Neural progenitor cell (in vitro differentiated cells): ENCODE measurements at regions not wholly inside any gene's neighbourhood (a gene's known extent, or its start where the extent isn't known, plus 50 kb on each side); places are given as distances from the start of the nearest gene placed in this dataset.

Experiments
- DNase-seq: peaks from one replicate; pipeline ENCODE4 v3.0.0-alpha.2; 2016; ENCODE audit warnings: low spot score
- H2AFZ ChIP-seq: fragments of 200-600 bp; sonication (generic); replicated peaks from 2 replicates; pipeline ENCODE4 v1.6.1; 2016; ENCODE audit warnings: antibody characterized with exemption
- H3F3A ChIP-seq: fragments of 200-600 bp; sonication (generic); 2 replicates; pipeline ENCODE4 v1.6.1; 2016; ENCODE audit warnings: antibody characterized with exemption, low read depth
- H3K27ac ChIP-seq: fragments of 200-600 bp; sonication (generic); 2 replicates; pipeline ENCODE4 v1.5.1; 2016; ENCODE audit warnings: mild to moderate bottlenecking
- H3K27me3 ChIP-seq: fragments of 200-600 bp; sonication (generic); 2 replicates; pipeline ENCODE4 v1.6.1; 2016; ENCODE audit warnings: mild to moderate bottlenecking, moderate library complexity
- H3K36me3 ChIP-seq: fragments of 200-600 bp; sonication (generic); 2 replicates; pipeline ENCODE4 v1.5.1; 2016
- H3K4me1 ChIP-seq: fragments of 200-600 bp; sonication (generic); 2 replicates; pipeline ENCODE4 v1.6.1; 2016; ENCODE audit warnings: mixed run types
- H3K4me2 ChIP-seq: fragments of 200-600 bp; sonication (generic); 2 replicates; pipeline ENCODE4 v1.6.1; 2016
- H3K4me3 ChIP-seq: fragments of 200-600 bp; sonication (generic); 2 replicates; pipeline ENCODE4 v1.5.1; 2016
- H3K79me2 ChIP-seq: fragments of 200-600 bp; sonication (generic); 2 replicates; pipeline ENCODE4 v1.6.1; 2016; ENCODE audit warnings: low read depth
- H3K9ac ChIP-seq: fragments of 200-600 bp; sonication (generic); 2 replicates; pipeline ENCODE4 v1.6.1; 2016
- H3K9me3 ChIP-seq: fragments of 200-600 bp; sonication (generic); 2 replicates; pipeline ENCODE4 v1.5.1; 2016; ENCODE audit warnings: low read depth
- H4K20me1 ChIP-seq: fragments of 200-600 bp; sonication (generic); 2 replicates; pipeline ENCODE4 v1.6.1; 2016; ENCODE audit warnings: low read depth
- H3K27ac Mint-ChIP-seq: 3 replicates; pipeline ENCODE4 v1.8.0; 2021; ENCODE audit warnings: mixed read lengths
- H3K27me3 Mint-ChIP-seq: 2 replicates; pipeline ENCODE4 v1.8.0; 2022; ENCODE audit warnings: low read depth, mild to moderate bottlenecking, inconsistent platforms, moderate library complexity, mixed read lengths; ENCODE audit not compliant: insufficient read depth
- H3K36me3 Mint-ChIP-seq: 3 replicates; pipeline ENCODE4 v1.8.0; 2021; ENCODE audit warnings: mixed read lengths
- H3K4me1 Mint-ChIP-seq: 3 replicates; pipeline ENCODE4 v1.8.0; 2021; ENCODE audit warnings: mixed read lengths
- H3K4me3 Mint-ChIP-seq: 3 replicates; pipeline ENCODE4 v1.8.0; 2021; ENCODE audit warnings: mild to moderate bottlenecking, moderate library complexity, mixed read lengths
- H3K9me3 Mint-ChIP-seq: 3 replicates; pipeline ENCODE4 v1.8.0; 2020; ENCODE audit warnings: mixed read lengths
- CTCF ChIP-seq: fragments of 200-600 bp; sonication (generic); IDR thresholded peaks from 2 replicates; pipeline ENCODE4 v1.5.1; 2017; ENCODE audit warnings: antibody characterized with exemption, mild to moderate bottlenecking
- EZH2 ChIP-seq: fragments of 200-600 bp; sonication (generic); IDR thresholded peaks from 2 replicates; pipeline ENCODE4 v1.6.1; 2017; ENCODE audit warnings: antibody characterized with exemption, mild to moderate bottlenecking, moderate library complexity
- EZH2phosphoT487 ChIP-seq: fragments of 200-600 bp; sonication (generic); IDR thresholded peaks from 2 replicates; pipeline ENCODE4 v1.6.1; 2017; ENCODE audit warnings: antibody characterized with exemption

GRCh38 chr6:218153-219018 lies 73.9 kb upstream of the DUSP22 start:
- Mint-ChIP-seq H3K36me3 (no peaks in the 10 kb centered on the region), H3K4me1 (peaks cover 31% of the 10 kb centered on the region), H3K9me3 (peaks cover 7% of the 10 kb centered on the region), H3K27me3 (no peaks in the 10 kb centered on the region), H3K4me3 (no peak overlapping the region), H3K27ac (no peak overlapping the region)
- peaks cover 21% of the 10 kb centered on the region for H3K4me1 ChIP-seq
- H3K79me2 ChIP-seq = no peaks in the 10 kb centered on the region
- H4K20me1 ChIP-seq = no peaks in the 10 kb centered on the region
- no peak overlapping the region for H3K4me3 ChIP-seq
- H3K4me2 ChIP-seq = no peak overlapping the region
- H3K9me3 ChIP-seq = no peaks in the 10 kb centered on the region
- H3F3A ChIP-seq = no peaks in the 10 kb centered on the region
- H2AFZ ChIP-seq = no peak overlapping the region
- no peaks in the 10 kb centered on the region for H3K27me3 ChIP-seq
- no peak overlapping the region for H3K27ac ChIP-seq
- no peak overlapping the region for H3K9ac ChIP-seq
- no peaks in the 10 kb centered on the region for H3K36me3 ChIP-seq
- no peak for TF ChIP-seq CTCF
- TF ChIP-seq EZH2 = no peak
- no peak for TF ChIP-seq EZH2phosphoT487
- no peak for DNase-seq

- Histone ChIP-seq H3K4me3 (no peak overlapping the region), H3F3A (no peaks in the 10 kb centered on the region), H2AFZ (no peak overlapping the region), H3K9ac (no peak overlapping the region), H3K27me3 (no peaks in the 10 kb centered on the region), H3K36me3 (no peaks in the 10 kb centered on the region), H3K79me2 (no peaks in the 10 kb centered on the region), H3K9me3 (no peaks in the 10 kb centered on the region), H3K4me2 (no peak overlapping the region), H4K20me1 (no peaks in the 10 kb centered on the region), H3K27ac (no peak overlapping the region), H3K4me1 (peaks cover 22% of the 10 kb centered on the region)
- H3K36me3 Mint-ChIP-seq = no peaks in the 10 kb centered on the region
- peaks cover 5% of the 10 kb centered on the region for H3K9me3 Mint-ChIP-seq
- peaks cover 35% of the 10 kb centered on the region for H3K4me1 Mint-ChIP-seq
- H3K27me3 Mint-ChIP-seq = no peaks in the 10 kb centered on the region
- peak; percentile 1 for DNase-seq
- H3K4me3 Mint-ChIP-seq = no peak overlapping the region
- H3K27ac Mint-ChIP-seq = no peak overlapping the region
- TF ChIP-seq EZH2phosphoT487 (no peak), EZH2 (no peak), CTCF (no peak)
These were observed 73.2 kb upstream of the DUSP22 start for GRCh38 chr6:219019-219570.

- DNase-seq = peak; percentile 48
- H3K36me3 ChIP-seq = no peaks in the 10 kb centered on the region
- Mint-ChIP-seq H3K27me3 (no peaks in the 10 kb centered on the region), H3K9me3 (peaks cover under 1% of the 10 kb centered on the region), H3K4me1 (peaks cover 35% of the 10 kb centered on the region), H3K27ac (no peak overlapping the region), H3K4me3 (no peak overlapping the region), H3K36me3 (no peaks in the 10 kb centered on the region)
- H3F3A ChIP-seq = no peaks in the 10 kb centered on the region
- H3K9me3 ChIP-seq = no peaks in the 10 kb centered on the region
- H3K4me3 ChIP-seq = no peak overlapping the region
- H4K20me1 ChIP-seq = no peaks in the 10 kb centered on the region
- no peak overlapping the region for H2AFZ ChIP-seq
- H3K27ac ChIP-seq = no peak overlapping the region
- H3K4me1 ChIP-seq = peaks cover 22% of the 10 kb centered on the region
- no peaks in the 10 kb centered on the region for H3K79me2 ChIP-seq
- no peak overlapping the region for H3K4me2 ChIP-seq
- no peak for TF ChIP-seq EZH2phosphoT487
- TF ChIP-seq CTCF = no peak
- H3K9ac ChIP-seq = no peak overlapping the region
- H3K27me3 ChIP-seq = no peaks in the 10 kb centered on the region
These were observed 72.6 kb upstream of the DUSP22 start for GRCh38 chr6:219641-220198.
